Glomerular visceral epithelial cell (primary cell): ENCODE measurements at regions not wholly inside any gene's neighbourhood (a gene's known extent, or its start where the extent isn't known, plus 50 kb on each side); places are given as distances from the start of the nearest gene placed in this dataset.
A peak's percentile ranks its signal among the peaks of the same experiment; 100 is the strongest.

Source experiments
- DNase-seq: peaks from one replicate; pipeline ENCODE4 v3.0.0-alpha.2; 2016; ENCODE audit errors: extremely low spot score

- peak; percentile 69 for DNase-seq
Measured at GRCh38 chr2:216918088-216918680, 58.3 kb upstream of the TNP1 start.

- no peak for DNase-seq
Measured at GRCh38 chr2:216916956-216917650, 57.2 kb upstream of the TNP1 start.

GRCh38 chr2:216915557-216916150 is 55.8 kb upstream of the TNP1 start:
- DNase-seq: no peak

GRCh38 chr2:216914491-216914890 is 54.6 kb upstream of the TNP1 start:
- DNase-seq: no peak

- DNase-seq: peak; percentile 29
Measured at GRCh38 chr2:216911886-216912285, 52.0 kb upstream of the TNP1 start.

- no peak for DNase-seq
Measured at GRCh38 chr2:216911008-216911407, 51.1 kb upstream of the TNP1 start.

- DNase-seq: no peak
Measured at GRCh38 chr2:216909541-216910210, 49.8 kb upstream of the TNP1 start.
